ENCODE measurements at regions not wholly inside any gene's neighbourhood (a gene's known extent, or its start where the extent isn't known, plus 50 kb on each side); places are given as distances from the start of the nearest gene placed in this dataset.

GRCh38 chr7:124089621-124090020 is 56.8 kb upstream of the TMEM229A start:
- Histone ChIP-seq H3K4me3 (no peak overlapping the region), H3K27ac (no peak overlapping the region), H3K36me3 (no peaks in the 10 kb centered on the region), H3K4me1 (no peaks in the 10 kb centered on the region), H3K9me3 (no peaks in the 10 kb centered on the region), H3K9ac (ENCODE audit: low read depth in 2 of 2, low read length in 2 of 2) (no peak overlapping the region), H3K27me3 (no peaks in the 10 kb centered on the region)
- intact Hi-C loops (cut with DNase I) = no loop called here
- DNase-seq = no peak
- TF ChIP-seq CTCF (IDR thresholded peaks at IDR 0.05) = no peak

GRCh38 chr7:124088590-124088989 is 55.7 kb upstream of the TMEM229A start:
- Histone ChIP-seq H3K27ac (no peak overlapping the region), H3K36me3 (no peaks in the 10 kb centered on the region), H3K4me1 (no peaks in the 10 kb centered on the region), H3K4me3 (no peak overlapping the region), H3K9me3 (no peaks in the 10 kb centered on the region), H3K9ac (ENCODE audit: low read depth in 2 of 2, low read length in 2 of 2) (no peak overlapping the region), H3K27me3 (no peaks in the 10 kb centered on the region)
- intact Hi-C loops (cut with DNase I) = no loop called here
- no peak for TF ChIP-seq CTCF (IDR thresholded peaks at IDR 0.05)
- no peak for DNase-seq

- Histone ChIP-seq H3K9me3 (no peaks in the 10 kb centered on the region), H3K27me3 (no peaks in the 10 kb centered on the region), H3K4me1 (no peaks in the 10 kb centered on the region), H3K4me3 (no peak overlapping the region), H3K36me3 (no peaks in the 10 kb centered on the region), H3K9ac (ENCODE audit: low read depth in 2 of 2, low read length in 2 of 2) (no peak overlapping the region), H3K27ac (no peak overlapping the region)
- intact Hi-C loops (cut with DNase I) = no loop called here
- DNase-seq = no peak
- no peak for TF ChIP-seq CTCF (IDR thresholded peaks at IDR 0.05)
Observed at GRCh38 chr7:124086843-124087242, 54.0 kb upstream of the TMEM229A start.

- Histone ChIP-seq H3K9me3 (no peaks in the 10 kb centered on the region), H3K4me1 (no peaks in the 10 kb centered on the region), H3K36me3 (no peaks in the 10 kb centered on the region), H3K9ac (ENCODE audit: low read depth in 2 of 2, low read length in 2 of 2) (no peak overlapping the region), H3K4me3 (no peak overlapping the region), H3K27ac (no peak overlapping the region), H3K27me3 (no peaks in the 10 kb centered on the region)
- no peak for TF ChIP-seq CTCF (IDR thresholded peaks at IDR 0.05)
- intact Hi-C loops (cut with DNase I) = no loop called here
- DNase-seq = peak; percentile 80
Observed at GRCh38 chr7:124085179-124085578, 52.3 kb upstream of the TMEM229A start.

GRCh38 chr7:124084024-124084423 is 51.2 kb upstream of the TMEM229A start:
- Histone ChIP-seq H3K27ac (no peak overlapping the region), H3K36me3 (no peaks in the 10 kb centered on the region), H3K4me1 (no peaks in the 10 kb centered on the region), H3K9me3 (no peaks in the 10 kb centered on the region), H3K27me3 (no peaks in the 10 kb centered on the region), H3K4me3 (no peak overlapping the region), H3K9ac (ENCODE audit: low read depth in 2 of 2, low read length in 2 of 2) (no peak overlapping the region)
- intact Hi-C loops (cut with DNase I) = no loop called here
- no peak for TF ChIP-seq CTCF (IDR thresholded peaks at IDR 0.05)
- no peak for DNase-seq

All from colonic mucosa (tissue), 4 donors.